NCI-H2196 treated with DMSO at 0.1 percent for 48 hours (cell line): ENCODE measurements at regions not wholly inside any gene's neighbourhood (a gene's known extent, or its start where the extent isn't known, plus 50 kb on each side); places are given as distances from the start of the nearest gene placed in this dataset.
"Not testable (repeated sequence)": the region's sequence is repeated elsewhere in the genome, so short reads cannot be mapped to it uniquely, and the experiment has no call there.

Source experiments
- DNase-seq: peaks from one replicate; lab custom pipeline; 2025; ENCODE audit not compliant: unreplicated experiment; lab: John Stamatoyannopoulos, UW

DNA sequence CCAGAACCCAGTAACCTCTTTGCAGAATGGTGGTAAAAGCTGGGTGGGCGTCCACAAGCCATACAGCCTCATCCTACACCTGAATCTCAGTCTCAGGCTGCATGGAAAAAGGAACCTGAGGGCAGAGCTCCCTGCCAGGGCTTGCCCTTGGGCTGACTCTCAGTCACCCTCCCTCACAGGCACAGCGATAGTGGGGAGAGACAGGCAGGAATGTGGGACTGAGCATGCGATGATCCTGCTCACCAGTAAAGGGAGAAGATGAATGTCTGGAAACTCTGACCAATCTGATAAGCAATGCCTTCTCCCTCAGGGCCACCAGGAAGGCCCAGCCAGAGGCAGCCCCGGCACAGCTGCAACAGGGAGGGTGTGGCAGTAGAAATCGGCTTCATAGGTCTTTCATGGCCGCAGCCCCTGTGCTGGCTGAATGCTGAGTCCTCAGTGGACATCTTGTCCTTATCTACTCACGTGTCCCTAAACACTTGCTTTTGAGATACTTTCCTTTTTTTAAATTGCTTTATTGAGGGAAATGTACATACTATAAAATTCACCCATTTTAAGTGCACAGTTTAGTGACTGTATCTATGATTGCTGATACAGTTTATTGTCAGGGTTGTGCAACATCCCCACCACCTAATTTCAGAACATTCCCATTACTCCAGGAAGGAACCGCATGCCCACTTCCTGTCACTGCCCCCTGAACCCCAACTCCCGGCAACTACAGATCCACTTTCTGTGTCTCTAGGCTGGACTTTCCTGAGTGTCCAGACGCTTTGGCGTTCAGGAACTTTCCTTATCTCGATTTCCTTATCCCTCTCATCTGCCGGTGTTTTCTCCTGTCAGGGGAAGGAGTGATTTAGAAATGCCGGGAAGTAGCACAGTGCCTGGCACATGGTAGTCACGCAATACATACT, 258.1 kb downstream of the PCNX1 start:
- DNase-seq = no peak

DNA sequence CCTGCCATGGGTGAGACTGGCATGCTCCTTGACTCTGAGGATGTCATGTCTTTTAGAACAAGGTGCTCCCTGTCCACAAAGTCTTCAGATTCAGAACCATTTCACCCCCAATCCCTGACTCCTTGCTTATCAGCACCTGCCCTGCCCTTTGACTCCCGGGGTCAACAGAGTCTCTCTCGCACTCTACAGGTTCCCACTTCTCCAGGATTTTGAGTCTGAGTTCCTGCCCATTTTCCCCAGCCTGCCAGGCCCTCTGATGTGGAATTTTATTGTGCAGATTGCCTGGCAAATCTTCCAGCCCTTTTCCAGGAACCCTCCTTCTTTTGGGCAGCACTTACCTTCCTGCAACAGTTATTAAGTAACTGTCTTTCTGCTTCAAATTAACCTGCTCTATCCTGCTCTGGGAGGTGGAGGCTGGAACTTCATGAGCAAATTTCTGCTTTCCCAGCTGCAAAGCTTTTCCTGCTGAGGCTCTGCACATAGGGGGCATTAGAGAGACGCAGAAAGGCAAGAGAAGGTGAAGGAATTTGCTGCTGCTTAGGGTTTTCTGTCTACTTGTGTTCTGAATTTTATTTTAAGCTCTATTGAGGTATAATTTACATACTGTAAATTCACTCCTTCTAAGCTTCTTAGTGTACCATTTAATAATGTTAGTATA, 259.1 kb downstream of the PCNX1 start:
- DNase-seq = no peak

DNA sequence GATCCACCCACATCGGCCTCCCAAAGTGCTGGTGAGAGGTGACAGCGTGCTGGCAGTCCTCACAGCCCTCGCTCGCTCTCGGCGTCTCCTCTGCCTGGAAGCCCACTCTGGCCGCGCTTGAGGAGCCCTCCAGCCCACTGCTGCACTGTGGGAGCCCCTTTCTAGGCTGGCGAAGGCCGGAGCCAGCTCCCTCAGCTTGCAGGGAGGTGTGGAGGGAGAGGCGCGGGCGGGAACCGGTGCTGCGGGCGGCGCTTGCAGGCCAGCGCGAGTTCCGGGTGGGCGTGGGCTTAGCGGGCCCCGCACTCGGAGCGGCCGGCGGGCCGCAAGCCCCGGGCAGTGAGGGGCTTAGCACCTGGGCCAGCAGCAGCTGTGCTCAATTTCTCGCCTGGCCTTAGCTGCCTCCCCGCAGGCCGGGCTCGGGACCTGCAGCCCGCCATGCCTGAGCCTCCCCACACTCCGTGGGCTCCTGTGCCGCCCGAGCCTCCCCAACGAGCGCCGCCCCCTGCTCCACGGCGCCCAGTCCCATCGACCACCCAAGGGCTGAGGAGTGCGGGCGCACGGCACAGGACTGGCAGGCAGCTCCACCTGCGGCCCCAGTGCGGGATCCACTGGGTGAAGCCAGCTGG, 260.2 kb downstream of the PCNX1 start:
- not testable (repeated sequence) for DNase-seq

DNA sequence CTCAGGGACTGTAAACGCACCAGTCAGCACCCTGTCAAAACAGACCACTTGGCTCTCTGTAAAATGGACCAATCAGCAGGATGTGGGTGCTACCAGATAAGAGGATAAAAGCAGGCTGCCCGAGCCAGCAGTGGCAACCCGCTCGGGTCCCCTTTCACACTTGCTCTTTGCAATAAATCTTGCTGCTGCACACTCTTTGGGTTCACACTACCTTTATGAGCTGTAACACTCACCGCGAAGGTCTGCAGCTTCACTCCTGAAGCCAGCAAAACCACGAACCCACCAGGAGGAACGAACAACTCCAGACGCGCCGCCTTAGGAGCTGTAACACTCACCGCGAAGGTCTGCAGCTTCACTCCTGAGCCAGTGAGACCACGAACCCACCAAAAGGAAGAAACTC, 260.9 kb downstream of the PCNX1 start:
- not testable (repeated sequence) for DNase-seq

DNA sequence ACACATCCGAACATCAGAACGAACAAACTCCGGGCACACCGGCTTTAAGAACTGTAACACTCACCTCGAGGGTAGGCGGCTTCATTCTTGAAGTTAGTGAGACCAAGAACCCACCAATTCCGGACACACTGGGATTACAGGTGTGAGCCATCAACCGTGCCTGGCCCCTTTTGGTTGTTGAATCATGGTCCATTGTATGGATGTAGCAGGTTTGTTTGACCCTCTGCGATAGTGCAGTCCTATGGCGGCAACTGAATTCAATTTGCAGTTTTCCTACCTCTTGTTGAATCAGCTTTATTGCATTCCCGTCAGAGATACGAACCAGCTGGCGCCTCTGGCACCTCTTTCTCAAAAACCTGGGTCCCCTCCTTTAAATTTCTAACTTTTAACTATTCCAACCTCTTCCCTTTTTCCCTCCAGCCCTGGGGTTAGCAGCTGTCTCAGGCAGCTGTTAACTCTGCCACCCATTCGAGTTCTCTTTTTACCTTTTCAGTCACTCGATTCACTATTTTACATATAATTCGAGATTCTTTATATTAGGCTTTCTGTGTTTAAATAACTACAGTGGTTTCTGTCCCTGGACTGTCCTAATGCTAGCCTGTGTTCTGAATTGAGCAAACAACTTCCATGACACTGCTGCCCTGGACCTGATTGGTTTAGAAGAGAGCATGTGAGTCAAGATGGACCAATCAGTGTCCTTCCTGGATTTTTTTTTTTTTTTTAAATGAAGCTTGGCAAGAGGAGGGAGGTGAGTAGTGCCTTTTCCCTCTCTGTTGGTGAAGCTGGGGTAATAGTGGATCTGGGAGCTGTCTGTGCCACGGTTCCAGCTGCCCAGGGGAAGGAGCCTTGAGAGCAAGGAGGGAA, 261.5 kb downstream of the PCNX1 start:
- DNase-seq = no peak

DNA sequence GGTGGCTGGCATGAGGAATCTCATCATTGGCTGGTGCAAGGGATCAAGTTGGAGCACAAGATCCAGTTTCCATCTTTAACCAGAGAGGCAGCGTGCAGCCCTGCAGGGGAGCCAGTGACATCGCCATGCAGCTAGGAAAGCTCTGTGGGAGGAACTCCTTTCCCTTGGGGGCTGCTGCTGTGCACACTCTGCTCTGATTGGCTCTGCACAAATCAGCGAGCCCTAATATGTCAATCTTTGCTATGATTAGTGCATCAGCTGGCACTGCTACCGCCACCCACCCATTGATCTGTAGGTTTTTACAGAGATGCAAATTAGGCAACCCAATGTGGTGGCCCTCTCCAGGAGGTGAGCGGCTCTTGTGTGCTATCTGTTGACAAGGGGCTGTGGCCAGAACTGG, 262.6 kb downstream of the PCNX1 start:
- no peak for DNase-seq

DNA sequence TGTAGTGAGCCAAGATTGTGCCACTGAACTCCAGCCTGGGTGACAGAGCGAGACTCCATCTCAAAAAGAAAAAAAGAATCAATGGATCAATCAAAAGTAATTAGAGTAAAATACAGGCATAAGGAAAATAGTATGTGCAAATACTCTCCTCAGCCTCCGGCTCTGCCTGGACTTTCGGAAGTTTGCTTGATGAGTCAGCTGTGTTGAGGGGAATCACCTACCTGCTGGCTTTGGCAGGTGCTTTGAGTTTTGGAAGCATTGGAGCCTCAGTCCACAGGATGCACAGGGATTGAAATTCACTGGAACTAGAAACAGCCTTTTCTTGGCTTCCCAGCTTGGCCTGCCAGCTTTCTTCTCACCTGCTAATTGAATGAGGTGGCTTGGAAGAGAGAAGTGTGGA, 268.2 kb downstream of the PCNX1 start:
- no peak for DNase-seq

DNA sequence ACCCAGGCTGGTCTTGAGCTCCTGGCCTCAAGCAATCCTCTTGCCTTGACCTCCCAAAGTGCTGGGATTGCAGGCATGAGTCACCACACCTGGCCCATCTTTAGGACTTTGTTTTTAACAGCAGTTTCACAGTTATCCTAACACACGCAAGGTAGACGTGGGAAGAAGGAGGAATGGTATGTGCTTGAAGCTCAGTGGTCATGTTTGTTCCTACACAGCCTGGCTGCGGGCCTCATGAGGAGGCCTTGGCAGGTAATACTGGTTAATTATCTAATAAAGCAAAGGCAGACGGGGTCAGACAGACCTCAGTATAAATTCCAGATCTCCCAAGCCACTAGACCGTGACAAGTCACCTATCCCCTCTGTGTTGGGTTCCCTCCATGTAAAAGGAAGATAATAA, 271.8 kb downstream of the PCNX1 start:
- DNase-seq = no peak

DNA sequence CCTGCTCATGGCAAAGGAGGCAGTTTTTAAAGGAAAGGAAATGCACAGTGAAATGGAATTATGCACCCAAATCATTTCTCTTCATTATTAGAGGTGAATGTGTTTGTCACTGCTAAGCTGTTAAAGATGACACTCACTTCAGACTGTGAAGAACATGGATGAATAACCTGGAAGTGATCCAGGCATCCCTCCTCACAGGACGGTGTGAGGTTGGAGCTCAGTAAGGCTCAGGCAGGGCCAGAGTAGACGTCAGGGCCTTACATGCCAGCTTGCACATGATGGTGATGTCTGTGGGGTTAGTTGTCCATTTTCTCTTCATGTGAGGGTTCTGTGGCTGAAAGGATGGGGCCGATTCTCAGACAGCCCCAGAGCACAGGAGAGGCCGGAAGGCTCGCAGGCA, 273.1 kb downstream of the PCNX1 start:
- no peak for DNase-seq

DNA sequence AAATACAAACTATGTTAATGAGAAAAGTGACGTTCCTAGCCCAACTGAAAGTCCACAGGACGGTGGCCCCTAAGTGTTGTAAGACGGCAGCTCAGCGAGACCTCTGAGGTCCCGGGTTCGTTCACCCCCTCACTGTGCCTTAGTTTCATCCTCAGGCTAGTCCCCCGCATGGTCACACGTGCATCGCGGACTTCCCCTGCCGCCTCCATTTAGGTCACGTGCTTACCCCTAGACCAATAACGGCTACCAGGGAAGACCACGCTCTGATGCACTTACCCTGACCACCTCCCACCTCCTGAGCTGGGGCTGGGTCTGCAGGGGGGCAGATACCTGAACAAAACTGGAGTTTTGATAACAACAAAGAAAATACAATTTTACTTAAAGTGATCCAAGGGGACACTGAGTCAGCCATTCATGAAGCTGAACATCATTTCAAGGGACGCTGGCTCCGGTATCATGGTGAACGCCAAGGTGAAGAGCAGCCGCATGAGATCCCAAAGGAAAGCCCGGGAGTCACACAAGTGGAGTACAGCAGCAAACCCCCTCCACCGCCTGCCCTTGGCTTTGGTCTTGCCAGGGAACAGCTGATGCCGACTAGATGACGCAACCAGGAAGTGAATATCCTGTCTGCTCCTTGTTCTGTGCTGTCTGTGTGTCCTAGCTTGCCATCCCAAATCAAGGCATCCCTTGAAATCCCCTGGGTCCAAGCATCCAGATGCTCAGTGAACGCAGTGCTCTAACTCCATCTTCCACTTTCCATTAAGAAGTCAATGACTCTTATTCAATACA, 274.1 kb downstream of the PCNX1 start:
- DNase-seq = no peak

DNA sequence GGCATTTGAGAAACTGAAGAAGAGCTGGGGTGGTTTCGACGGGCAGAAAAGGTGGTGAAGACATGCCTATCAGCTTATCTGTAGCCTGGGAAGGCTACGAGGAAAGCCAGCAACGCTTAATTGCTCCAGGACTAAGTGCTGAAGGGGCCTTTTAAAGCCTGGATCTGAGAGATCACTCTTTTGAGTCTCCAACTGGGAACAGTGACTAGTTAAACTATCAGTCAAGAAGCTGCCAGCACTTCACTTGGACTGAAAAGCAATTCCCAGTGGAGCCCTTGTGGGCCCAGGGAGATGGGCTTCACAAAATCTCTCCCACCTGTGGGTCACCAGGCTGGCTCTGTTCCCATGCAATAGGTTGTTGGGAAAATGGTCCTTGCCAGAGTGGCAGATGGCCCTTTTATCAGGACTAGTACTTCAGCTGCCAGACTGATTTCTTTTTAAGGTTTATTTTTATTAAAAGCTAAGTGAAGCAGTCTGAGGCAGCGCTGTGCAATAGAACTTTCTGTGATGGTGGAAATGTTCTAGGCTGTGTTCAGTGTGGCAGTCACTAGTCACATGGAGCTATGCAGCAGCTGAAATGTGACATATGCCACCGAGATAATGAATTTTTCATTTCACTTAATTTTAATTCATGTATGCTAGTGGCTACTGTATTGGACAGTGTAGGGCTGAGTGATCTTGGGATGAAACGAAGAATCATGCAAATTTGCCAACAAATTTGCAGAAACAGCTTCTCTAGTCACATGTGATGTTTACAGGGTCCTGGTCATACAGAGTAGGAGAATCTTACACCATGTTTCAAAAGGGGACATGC, 276.8 kb downstream of the PCNX1 start:
- DNase-seq = no peak

DNA sequence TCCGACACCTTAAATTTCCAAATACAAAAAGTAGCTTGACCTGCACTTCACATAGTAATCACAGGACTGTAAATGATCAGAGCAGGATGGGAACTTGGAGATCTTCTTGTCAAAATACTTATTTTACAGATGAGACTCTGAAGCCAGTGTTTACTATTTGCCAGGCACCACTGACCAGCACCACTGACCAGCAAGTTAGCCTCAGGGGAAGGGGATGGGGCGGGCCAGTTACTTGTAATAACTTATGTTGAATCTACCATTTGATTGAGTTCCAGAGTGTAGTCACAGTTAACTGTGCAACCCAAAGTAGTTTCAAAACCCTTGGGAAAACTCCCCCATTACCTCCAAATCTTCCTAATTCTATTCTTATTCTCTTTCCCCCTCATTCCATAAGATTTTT, 278.4 kb downstream of the PCNX1 start:
- no peak for DNase-seq

DNA sequence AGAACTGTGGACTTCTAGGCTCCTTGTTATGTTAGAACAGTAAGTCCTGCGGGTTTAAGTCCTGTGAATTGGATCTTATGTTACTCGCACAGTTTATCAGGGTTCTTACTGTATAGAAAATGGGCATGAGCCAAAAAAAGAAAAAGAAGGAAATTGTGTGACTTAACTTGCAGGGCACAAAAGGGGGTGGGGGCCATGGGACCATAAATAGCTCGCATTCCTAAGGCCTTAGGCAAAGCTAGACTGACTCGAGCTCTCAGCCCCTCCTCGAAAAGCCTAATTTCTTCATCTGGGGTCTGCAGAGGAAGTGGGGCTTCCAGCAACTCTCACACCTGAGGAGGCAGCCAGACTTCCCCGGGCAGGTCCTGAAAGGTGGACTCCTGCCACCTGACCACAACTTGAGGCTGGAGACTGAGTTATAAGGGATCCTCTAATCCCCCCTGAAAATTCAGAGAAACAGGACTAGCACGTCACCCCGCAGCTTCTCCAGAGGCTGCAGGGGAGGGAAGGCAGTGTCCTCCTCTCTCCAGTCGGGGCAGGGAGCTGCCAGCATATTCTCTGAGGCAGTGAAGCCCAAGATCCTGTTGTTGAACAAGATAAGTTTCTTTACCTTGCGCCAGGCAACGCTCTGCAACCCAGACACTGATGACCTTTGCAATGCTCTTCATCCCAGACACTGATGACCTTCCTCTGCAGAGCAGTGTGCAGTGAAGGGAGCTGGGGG, 280.5 kb downstream of the PCNX1 start:
- DNase-seq = no peak

DNA sequence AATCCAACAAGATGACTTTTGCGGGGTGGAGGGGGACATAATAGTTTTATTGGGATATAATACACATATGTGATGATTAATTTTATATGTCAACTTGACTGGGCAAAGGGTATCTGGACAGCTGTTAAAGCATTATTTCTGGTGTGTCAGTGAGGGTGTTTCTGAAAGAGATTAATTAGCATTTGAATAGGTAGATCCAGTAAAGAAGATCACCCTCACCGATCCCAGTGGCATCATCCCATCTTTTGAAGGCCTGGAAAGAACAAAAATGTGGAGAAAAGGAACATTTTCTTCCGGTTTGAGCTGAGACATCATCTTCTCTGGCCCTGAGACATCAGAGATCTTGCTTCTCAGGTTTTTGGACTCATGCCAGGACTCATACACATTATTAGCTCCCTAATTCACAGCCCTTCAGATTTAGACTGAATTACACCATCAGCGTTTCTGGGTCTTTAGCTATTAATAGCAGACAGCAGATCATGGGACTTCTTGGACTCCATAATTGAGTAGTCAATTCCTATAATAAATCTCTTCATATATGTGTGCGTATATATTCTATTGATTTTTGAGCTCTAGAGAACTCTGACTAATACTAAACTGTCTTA, 283.6 kb downstream of the PCNX1 start:
- DNase-seq = no peak

DNA sequence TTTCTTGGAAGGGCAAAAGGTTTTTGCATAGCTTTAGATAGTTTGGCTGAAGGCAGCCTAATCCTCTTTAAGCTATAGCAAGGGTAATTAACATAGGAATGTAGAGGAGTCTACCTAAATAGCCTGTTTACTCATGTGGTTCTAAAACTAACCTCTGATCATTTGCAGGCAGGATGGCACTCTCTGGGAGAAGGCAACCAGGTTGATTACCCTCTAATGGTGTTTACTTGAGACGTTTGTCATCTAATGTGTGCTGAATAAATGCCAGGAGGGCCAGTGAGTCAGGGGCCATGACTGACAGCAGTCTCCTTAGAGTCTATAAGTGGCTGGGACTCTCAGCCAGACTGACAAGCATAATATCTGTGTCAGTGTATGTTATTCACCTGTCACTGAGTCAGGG, 286.4 kb downstream of the PCNX1 start:
- DNase-seq = no peak

DNA sequence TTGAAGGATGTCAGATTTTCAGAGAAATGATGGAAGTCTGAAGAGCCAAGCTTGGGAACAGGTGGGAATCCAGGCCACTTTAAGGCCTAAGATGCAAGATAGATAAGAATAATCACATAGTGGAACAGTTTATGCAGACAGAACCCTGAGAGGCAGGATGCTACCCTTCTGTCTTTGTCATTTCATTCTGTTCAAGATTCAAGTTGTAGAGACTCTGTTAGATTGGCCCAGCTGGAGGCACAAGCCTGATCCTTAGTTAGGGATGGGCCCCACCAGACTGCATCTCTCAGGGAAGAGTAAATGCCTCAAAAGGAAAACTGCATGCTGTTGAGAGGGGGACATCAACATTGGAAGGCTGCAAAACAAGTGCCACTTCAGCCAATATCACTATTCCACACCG, 287.0 kb downstream of the PCNX1 start:
- DNase-seq = no peak

DNA sequence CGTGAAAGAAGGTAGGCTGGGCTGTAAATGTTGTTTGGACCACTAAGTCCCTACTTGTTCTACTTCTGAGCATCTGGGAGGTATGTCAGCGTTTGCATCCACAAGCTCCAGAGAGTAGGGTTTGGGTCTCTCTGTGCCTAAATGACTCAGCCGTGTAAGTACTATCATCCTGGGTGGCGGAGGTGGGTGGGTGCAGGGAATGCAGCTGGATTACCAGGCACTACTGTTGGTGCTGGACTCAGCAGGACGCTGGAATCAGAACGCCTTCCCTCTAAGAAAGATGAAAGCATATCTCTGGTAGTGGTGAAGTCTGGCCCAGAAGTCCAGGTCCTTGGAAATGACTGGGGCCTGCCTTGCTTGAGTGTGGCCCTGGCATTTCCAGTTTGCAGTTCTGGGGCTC, 289.7 kb downstream of the PCNX1 start:
- DNase-seq = no peak

DNA sequence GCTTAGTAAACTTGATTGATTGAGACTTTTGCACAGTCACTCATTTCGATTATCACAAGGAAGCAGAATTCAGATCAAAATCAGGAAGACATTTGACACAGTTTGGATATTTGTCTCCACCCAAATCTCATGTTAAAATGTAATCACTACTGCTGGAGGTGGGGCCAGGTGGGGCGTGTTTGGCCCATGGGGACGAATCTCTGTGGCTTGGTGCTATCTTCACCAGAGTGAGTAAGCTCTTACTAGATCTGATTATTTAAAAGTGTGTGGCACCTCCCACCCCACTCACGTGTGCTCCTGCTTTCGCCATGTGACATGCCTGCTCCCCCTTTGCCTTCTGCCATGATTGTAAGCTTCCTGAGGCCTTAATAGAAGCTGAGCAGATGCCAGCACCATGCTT, 291.4 kb downstream of the PCNX1 start:
- no peak for DNase-seq
